ENCODE measurements at regions not wholly inside any gene's neighbourhood (a gene's known extent, or its start where the extent isn't known, plus 50 kb on each side); places are given as distances from the start of the nearest gene placed in this dataset.

- TF ChIP-seq, protein P1, sequence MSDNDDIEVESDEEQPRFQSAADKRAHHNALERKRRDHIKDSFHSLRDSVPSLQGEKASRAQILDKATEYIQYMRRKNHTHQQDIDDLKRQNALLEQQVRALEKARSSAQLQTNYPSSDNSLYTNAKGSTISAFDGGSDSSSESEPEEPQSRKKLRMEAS (IDR thresholded peaks at IDR 0.05; ENCODE audit: low read depth, low read length): no peak
- TF ChIP-seq MYC (IDR thresholded peaks at IDR 0.05; ENCODE audit: low read depth, low read length) (no peak), POLR2A (IDR thresholded peaks at IDR 0.05; ENCODE audit: extremely low read depth, insufficient read length) (no peak)
- TF ChIP-seq, protein P2, sequence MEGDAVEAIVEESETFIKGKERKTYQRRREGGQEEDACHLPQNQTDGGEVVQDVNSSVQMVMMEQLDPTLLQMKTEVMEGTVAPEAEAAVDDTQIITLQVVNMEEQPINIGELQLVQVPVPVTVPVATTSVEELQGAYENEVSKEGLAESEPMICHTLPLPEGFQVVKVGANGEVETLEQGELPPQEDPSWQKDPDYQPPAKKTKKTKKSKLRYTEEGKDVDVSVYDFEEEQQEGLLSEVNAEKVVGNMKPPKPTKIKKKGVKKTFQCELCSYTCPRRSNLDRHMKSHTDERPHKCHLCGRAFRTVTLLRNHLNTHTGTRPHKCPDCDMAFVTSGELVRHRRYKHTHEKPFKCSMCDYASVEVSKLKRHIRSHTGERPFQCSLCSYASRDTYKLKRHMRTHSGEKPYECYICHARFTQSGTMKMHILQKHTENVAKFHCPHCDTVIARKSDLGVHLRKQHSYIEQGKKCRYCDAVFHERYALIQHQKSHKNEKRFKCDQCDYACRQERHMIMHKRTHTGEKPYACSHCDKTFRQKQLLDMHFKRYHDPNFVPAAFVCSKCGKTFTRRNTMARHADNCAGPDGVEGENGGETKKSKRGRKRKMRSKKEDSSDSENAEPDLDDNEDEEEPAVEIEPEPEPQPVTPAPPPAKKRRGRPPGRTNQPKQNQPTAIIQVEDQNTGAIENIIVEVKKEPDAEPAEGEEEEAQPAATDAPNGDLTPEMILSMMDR (IDR thresholded peaks at IDR 0.05; ENCODE audit: low read depth, low read length): no peak
- H3K4me3 ChIP-seq (ENCODE audit: low read depth, low read length): no peak overlapping the region
- DNase-seq (ENCODE audit: low read depth): no peak
Observed at GRCh38 chr1:157274698-157275534, 136.7 kb upstream of the ETV3 start.

DNA sequence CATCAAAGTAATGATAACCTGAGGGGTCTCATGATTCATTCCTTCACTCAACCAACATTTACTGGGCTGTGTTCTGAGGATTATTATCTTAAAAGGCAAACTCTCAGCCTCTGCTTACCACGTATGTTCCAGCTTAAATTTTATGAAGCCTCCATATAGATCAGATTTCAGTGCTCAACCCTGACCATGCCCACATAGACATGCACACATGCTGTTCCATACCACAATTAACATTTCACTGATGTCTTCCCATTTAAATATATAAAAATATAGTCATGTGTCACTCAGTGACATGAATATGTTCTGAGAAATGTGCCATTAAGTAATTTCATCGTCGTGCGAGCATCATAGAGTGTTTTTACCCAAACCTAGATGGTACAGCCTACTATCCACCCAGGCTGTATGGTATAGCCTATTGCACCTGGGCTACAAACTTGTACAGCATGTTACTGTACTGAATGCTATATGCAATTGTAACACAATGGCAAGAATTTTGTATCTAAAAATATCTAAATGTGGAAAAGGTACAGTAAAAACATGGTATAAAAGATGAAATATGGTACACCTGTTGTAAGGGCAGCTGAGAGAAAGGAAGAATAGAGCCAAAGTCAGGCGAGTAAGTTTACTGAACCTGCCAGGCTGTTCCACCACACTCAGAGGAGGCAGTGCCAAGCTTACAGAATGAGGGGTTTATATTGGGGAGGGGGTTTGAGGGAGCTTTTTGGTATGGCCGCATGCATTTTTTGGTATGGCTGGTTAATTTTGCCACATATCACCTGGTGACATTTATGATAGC, 134.7 kb upstream of the ETV3 start:
- no peak overlapping the region for H3K4me3 ChIP-seq (ENCODE audit: low read depth, low read length)
- no peak for DNase-seq (ENCODE audit: low read depth)
- TF ChIP-seq POLR2A (IDR thresholded peaks at IDR 0.05; ENCODE audit: extremely low read depth, insufficient read length) (no peak), MYC (IDR thresholded peaks at IDR 0.05; ENCODE audit: low read depth, low read length) (no peak)
- TF ChIP-seq, protein P2 (IDR thresholded peaks at IDR 0.05; ENCODE audit: low read depth, low read length): no peak
- TF ChIP-seq, protein P1 (IDR thresholded peaks at IDR 0.05; ENCODE audit: low read depth, low read length): no peak

GRCh38 chr1:157272264-157272663, 134.1 kb upstream of the ETV3 start:
- TF ChIP-seq, protein P2 (IDR thresholded peaks at IDR 0.05; ENCODE audit: low read depth, low read length): no peak
- no peak for TF ChIP-seq POLR2A (IDR thresholded peaks at IDR 0.05; ENCODE audit: extremely low read depth, insufficient read length)
- no peak for TF ChIP-seq MYC (IDR thresholded peaks at IDR 0.05; ENCODE audit: low read depth, low read length)
- TF ChIP-seq, protein P1 (IDR thresholded peaks at IDR 0.05; ENCODE audit: low read depth, low read length): no peak
- DNase-seq (ENCODE audit: low read depth): no peak
- H3K4me3 ChIP-seq (ENCODE audit: low read depth, low read length): no peak overlapping the region

DNA sequence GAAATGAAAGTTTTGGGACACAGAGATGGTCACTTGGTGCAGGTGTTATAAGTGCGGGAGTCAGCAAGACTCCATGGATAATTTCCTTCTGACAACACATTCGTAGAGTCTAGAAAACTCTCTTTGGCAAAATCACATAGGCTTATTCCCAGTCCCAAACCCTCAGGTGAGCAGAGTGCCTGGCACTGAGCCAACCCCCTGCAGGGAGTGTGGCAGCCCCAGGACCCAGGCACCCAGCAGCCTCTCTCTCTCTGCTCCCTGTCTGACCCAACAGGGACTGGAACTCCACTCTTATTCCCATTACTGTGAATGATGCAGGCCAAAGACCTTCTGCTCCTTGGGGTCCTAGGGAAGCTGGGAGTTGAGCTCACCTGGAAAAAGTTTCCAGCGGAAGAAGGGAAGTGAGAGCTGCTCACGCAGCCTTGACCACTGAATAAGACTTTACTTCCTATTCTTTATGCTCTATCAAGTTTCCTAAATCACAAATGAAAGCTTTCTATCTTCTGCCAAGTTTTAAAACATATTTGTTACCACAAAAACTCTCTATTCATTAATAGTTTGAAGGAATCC, 132.6 kb upstream of the ETV3 start:
- TF ChIP-seq, protein P1 (IDR thresholded peaks at IDR 0.05; ENCODE audit: low read depth, low read length): no peak
- TF ChIP-seq, protein P2 (IDR thresholded peaks at IDR 0.05; ENCODE audit: low read depth, low read length): no peak
- TF ChIP-seq MYC (IDR thresholded peaks at IDR 0.05; ENCODE audit: low read depth, low read length): no peak
- TF ChIP-seq POLR2A (IDR thresholded peaks at IDR 0.05; ENCODE audit: extremely low read depth, insufficient read length): no peak
- no peak overlapping the region for H3K4me3 ChIP-seq (ENCODE audit: low read depth, low read length)
- DNase-seq (ENCODE audit: low read depth): no peak

- TF ChIP-seq MYC (IDR thresholded peaks at IDR 0.05; ENCODE audit: low read depth, low read length) (no peak), POLR2A (IDR thresholded peaks at IDR 0.05; ENCODE audit: extremely low read depth, insufficient read length) (no peak)
- TF ChIP-seq, protein P2 (IDR thresholded peaks at IDR 0.05; ENCODE audit: low read depth, low read length): no peak
- TF ChIP-seq, protein P1 (IDR thresholded peaks at IDR 0.05; ENCODE audit: low read depth, low read length): no peak
- no peak for DNase-seq (ENCODE audit: low read depth)
- H3K4me3 ChIP-seq (ENCODE audit: low read depth, low read length): no peak overlapping the region
Observed at GRCh38 chr1:157269656-157270375, 131.6 kb upstream of the ETV3 start.

All from NB4 (cell line).